DOHH2 (cell line): ENCODE measurements at regions not wholly inside any gene's neighbourhood (a gene's known extent, or its start where the extent isn't known, plus 50 kb on each side); places are given as distances from the start of the nearest gene placed in this dataset.

Experiments used
- CTCF ChIP-seq: fragments of 200-600 bp; sonication (generic); IDR thresholded peaks from one replicate; pipeline ENCODE4 v1.5.1; 2014; ENCODE audit warnings: antibody characterized with exemption, mild to moderate bottlenecking, low read depth, low read length; ENCODE audit not compliant: poor library complexity, severe bottlenecking
- EZH2phosphoT487 ChIP-seq: fragments of 200-600 bp; sonication (generic); IDR thresholded peaks from 2 replicates; pipeline ENCODE4 v1.6.1; 2017; ENCODE audit warnings: borderline replicate concordance, mild to moderate bottlenecking, antibody characterized with exemption, low read length, moderate library complexity, mixed read lengths

- no peak for TF ChIP-seq CTCF
- TF ChIP-seq EZH2phosphoT487, result no peak
These were observed 178.6 kb downstream of the CXCL12 start for GRCh38 chr10:44206127-44206818.
